ENCODE measurements at regions not wholly inside any gene's neighbourhood (a gene's known extent, or its start where the extent isn't known, plus 50 kb on each side); places are given as distances from the start of the nearest gene placed in this dataset.

GRCh38 chr5:58360794-58361193 is 99.1 kb downstream of the PLK2 start:
- WGBS, 2 experiments (ENCODE audit: insufficient coverage in 1 of 2, insufficient read length in 1 of 2), result 86% methylated on average over 2 of the region's 2 CpGs; no CpG with 5 or more reads in 1 of the 2 experiments
- no peaks in the 10 kb centered on the region for H3K9me3 ChIP-seq (ENCODE audit: control insufficient read depth, low read length)
- DNase-seq, result no peak
- no peaks in the 10 kb centered on the region for H3K27me3 ChIP-seq (ENCODE audit: control insufficient read depth, insufficient read depth, low read length, poor library complexity, severe bottlenecking)
- Mint-ChIP-seq H3K27me3 (ENCODE audit: insufficient read depth) (no peaks in the 10 kb centered on the region), H3K27ac (no peak overlapping the region), H3K36me3 (ENCODE audit: low read depth) (no peaks in the 10 kb centered on the region), H3K4me1 (peaks cover 7% of the 10 kb centered on the region), H3K4me3 (no peak overlapping the region), H3K9me3 (no peaks in the 10 kb centered on the region)
- H3K4me1 ChIP-seq (ENCODE audit: control insufficient read depth, insufficient read depth, low read length), result peaks cover 7% of the 10 kb centered on the region
- H3K9ac ChIP-seq (ENCODE audit: extremely low read depth, low read length, poor library complexity, severe bottlenecking), result no peak overlapping the region
- no peaks in the 10 kb centered on the region for H3K36me3 ChIP-seq (ENCODE audit: control insufficient read depth, insufficient read depth, low read length)
- TF ChIP-seq CTCF (conservative IDR thresholded peaks at IDR 0.05), result no peak
- no peak overlapping the region for H3K27ac ChIP-seq (ENCODE audit: low read depth, low read length)
- H3K4me3 ChIP-seq (ENCODE audit: low read length), result no peak overlapping the region

- H3K4me1 ChIP-seq (ENCODE audit: control insufficient read depth, insufficient read depth, low read length), result peaks cover 7% of the 10 kb centered on the region
- H3K36me3 ChIP-seq (ENCODE audit: control insufficient read depth, insufficient read depth, low read length), result no peaks in the 10 kb centered on the region
- H3K27me3 ChIP-seq (ENCODE audit: control insufficient read depth, insufficient read depth, low read length, poor library complexity, severe bottlenecking), result no peaks in the 10 kb centered on the region
- TF ChIP-seq CTCF (conservative IDR thresholded peaks at IDR 0.05), result no peak
- no peak overlapping the region for H3K9ac ChIP-seq (ENCODE audit: extremely low read depth, low read length, poor library complexity, severe bottlenecking)
- Mint-ChIP-seq H3K36me3 (ENCODE audit: low read depth) (no peaks in the 10 kb centered on the region), H3K27ac (no peak overlapping the region), H3K27me3 (ENCODE audit: insufficient read depth) (no peaks in the 10 kb centered on the region), H3K9me3 (no peaks in the 10 kb centered on the region), H3K4me3 (no peak overlapping the region), H3K4me1 (peaks cover 14% of the 10 kb centered on the region)
- no peak for DNase-seq
- H3K27ac ChIP-seq (ENCODE audit: low read depth, low read length), result no peak overlapping the region
- H3K9me3 ChIP-seq (ENCODE audit: control insufficient read depth, low read length), result no peaks in the 10 kb centered on the region
- 52 to 61% methylated on average over 3 of the region's 3 CpGs for WGBS, 2 experiments (ENCODE audit: insufficient coverage in 1 of 2, insufficient read length in 1 of 2)
- no peak overlapping the region for H3K4me3 ChIP-seq (ENCODE audit: low read length)
These were observed 99.9 kb downstream of the PLK2 start for GRCh38 chr5:58359981-58360380.

GRCh38 chr5:58358501-58359178 is 101.2 kb downstream of the PLK2 start:
- peaks cover 16% of the 10 kb centered on the region for H3K4me1 ChIP-seq (ENCODE audit: control insufficient read depth, insufficient read depth, low read length)
- Mint-ChIP-seq H3K27ac (no peak overlapping the region), H3K4me1 (peaks cover 26% of the 10 kb centered on the region)

More at GRCh38 chr5:58358501-58359178, 101.2 kb downstream of the PLK2 start:
- no peaks in the 10 kb centered on the region for H3K9me3 Mint-ChIP-seq
- no peak for DNase-seq
- H3K27me3 ChIP-seq (ENCODE audit: control insufficient read depth, insufficient read depth, low read length, poor library complexity, severe bottlenecking), result no peaks in the 10 kb centered on the region
- no peaks in the 10 kb centered on the region for H3K27me3 Mint-ChIP-seq (ENCODE audit: insufficient read depth)
- WGBS, 2 experiments (ENCODE audit: insufficient coverage in 1 of 2, insufficient read length in 1 of 2), result 70 to 85% methylated on average over 4 to 10 of the region's 11 CpGs
- no peaks in the 10 kb centered on the region for H3K36me3 ChIP-seq (ENCODE audit: control insufficient read depth, insufficient read depth, low read length)
- H3K4me3 ChIP-seq (ENCODE audit: low read length), result no peak overlapping the region
- H3K9me3 ChIP-seq (ENCODE audit: control insufficient read depth, low read length), result no peaks in the 10 kb centered on the region
- H3K27ac ChIP-seq (ENCODE audit: low read depth, low read length), result no peak overlapping the region
- H3K36me3 Mint-ChIP-seq (ENCODE audit: low read depth), result no peaks in the 10 kb centered on the region
- H3K9ac ChIP-seq (ENCODE audit: extremely low read depth, low read length, poor library complexity, severe bottlenecking), result no peak overlapping the region
- TF ChIP-seq CTCF (conservative IDR thresholded peaks at IDR 0.05), result no peak
- no peak overlapping the region for H3K4me3 Mint-ChIP-seq

Measured in endodermal cell (in vitro differentiated cells).